GM12875 (cell line): ENCODE measurements at regions not wholly inside any gene's neighbourhood (a gene's known extent, or its start where the extent isn't known, plus 50 kb on each side); places are given as distances from the start of the nearest gene placed in this dataset.

Experiments used
- H3K4me3 ChIP-seq: one replicate; pipeline ENCODE4 v1.5.1; 2011; ENCODE audit warnings: low read depth, low read length, control low read depth
- TF ChIP-seq, protein P1 (sequence below): IDR thresholded peaks from 2 replicates; pipeline ENCODE4 v1.5.1; 2011; ENCODE audit warnings: low read depth, mild to moderate bottlenecking, control low read depth, inconsistent platforms, low read length, moderate library complexity, borderline replicate concordance; ENCODE audit not compliant: insufficient read depth

DNA sequence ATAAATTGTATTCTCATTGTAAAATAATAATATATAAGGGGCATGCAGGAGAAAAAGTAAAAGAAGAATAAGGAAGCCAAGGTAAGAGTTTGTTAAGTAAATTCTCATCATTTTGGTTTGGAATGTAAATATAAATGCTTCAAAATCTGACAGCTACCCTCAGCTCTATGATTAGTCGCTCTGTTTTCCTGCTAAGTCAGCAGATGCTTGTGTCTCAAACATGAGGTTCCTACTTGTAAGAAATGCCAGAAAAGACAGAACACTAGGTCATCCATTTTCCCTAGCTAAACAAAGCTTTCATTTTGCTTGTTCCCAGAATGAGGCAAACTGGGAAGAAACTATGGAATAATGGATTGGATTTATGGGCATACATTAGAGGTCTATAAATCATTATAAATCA, 293.1 kb downstream of the DMRTA1 start:
- no peak overlapping the region for H3K4me3 ChIP-seq

GRCh38 chr9:22740781-22741180, 294.2 kb downstream of the DMRTA1 start:
- H3K4me3 ChIP-seq, result no peak overlapping the region
- TF ChIP-seq, protein P1, sequence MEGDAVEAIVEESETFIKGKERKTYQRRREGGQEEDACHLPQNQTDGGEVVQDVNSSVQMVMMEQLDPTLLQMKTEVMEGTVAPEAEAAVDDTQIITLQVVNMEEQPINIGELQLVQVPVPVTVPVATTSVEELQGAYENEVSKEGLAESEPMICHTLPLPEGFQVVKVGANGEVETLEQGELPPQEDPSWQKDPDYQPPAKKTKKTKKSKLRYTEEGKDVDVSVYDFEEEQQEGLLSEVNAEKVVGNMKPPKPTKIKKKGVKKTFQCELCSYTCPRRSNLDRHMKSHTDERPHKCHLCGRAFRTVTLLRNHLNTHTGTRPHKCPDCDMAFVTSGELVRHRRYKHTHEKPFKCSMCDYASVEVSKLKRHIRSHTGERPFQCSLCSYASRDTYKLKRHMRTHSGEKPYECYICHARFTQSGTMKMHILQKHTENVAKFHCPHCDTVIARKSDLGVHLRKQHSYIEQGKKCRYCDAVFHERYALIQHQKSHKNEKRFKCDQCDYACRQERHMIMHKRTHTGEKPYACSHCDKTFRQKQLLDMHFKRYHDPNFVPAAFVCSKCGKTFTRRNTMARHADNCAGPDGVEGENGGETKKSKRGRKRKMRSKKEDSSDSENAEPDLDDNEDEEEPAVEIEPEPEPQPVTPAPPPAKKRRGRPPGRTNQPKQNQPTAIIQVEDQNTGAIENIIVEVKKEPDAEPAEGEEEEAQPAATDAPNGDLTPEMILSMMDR, result no peak

More for the DNA sequence above, 293.1 kb downstream of the DMRTA1 start:
- TF ChIP-seq, protein P1, result no peak

GRCh38 chr9:22742401-22742800, 295.8 kb downstream of the DMRTA1 start:
- TF ChIP-seq, protein P1, result no peak
- H3K4me3 ChIP-seq, result no peak overlapping the region

GRCh38 chr9:22773501-22774220, 327.0 kb downstream of the DMRTA1 start:
- TF ChIP-seq, protein P1, result no peak

DNA sequence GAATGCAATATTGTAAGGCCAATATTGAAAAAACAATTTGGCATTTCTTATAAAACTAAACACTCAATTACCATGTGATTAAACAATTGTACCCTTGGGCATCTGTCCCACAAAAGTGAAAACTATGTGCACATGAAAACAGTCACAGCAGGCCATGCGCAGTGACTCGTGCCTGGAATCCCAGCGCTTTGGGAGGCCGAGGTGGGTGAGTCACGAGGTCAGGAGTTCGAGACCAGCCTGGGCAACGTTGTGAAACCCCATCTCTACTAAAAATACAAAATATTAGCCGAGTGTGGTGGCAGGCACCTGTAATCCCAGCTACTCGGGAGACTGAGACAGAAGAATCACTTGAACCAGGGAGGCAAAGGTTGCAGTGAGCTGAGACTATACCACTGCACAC, 343.7 kb downstream of the DMRTA1 start:
- TF ChIP-seq, protein P1, result no peak
- H3K4me3 ChIP-seq, result no peak overlapping the region

More at GRCh38 chr9:22773501-22774220, 327.0 kb downstream of the DMRTA1 start:
- H3K4me3 ChIP-seq, result no peak overlapping the region

GRCh38 chr9:22808876-22809275, 362.3 kb downstream of the DMRTA1 start:
- TF ChIP-seq, protein P1, result no peak
- no peak overlapping the region for H3K4me3 ChIP-seq

GRCh38 chr9:22809371-22809770, 362.7 kb downstream of the DMRTA1 start:
- TF ChIP-seq, protein P1, result no peak
- H3K4me3 ChIP-seq, result no peak overlapping the region
